Skeletal muscle tissue (tissue), 3 donors: ENCODE measurements at regions not wholly inside any gene's neighbourhood (a gene's known extent, or its start where the extent isn't known, plus 50 kb on each side); places are given as distances from the start of the nearest gene placed in this dataset.

Source experiments
- H3K27ac ChIP-seq: one replicate; pipeline ENCODE4 v1.7.0; 2013; ENCODE audit warnings: mild to moderate bottlenecking, low read depth, low read length, inconsistent platforms
- H3K27me3 ChIP-seq, 3 donors: one replicate each; pipeline ENCODE4 v1.7.0; 2013; ENCODE audit warnings: low read length in 3 of 3; ENCODE audit not compliant: control insufficient read depth in 3 of 3, insufficient read depth in 3 of 3
- H3K36me3 ChIP-seq, 3 donors: one replicate each; pipeline ENCODE4 v1.7.0; 2013; ENCODE audit warnings: low read length in 3 of 3; ENCODE audit not compliant: control insufficient read depth in 3 of 3, insufficient read depth in 3 of 3
- H3K4me1 ChIP-seq, 3 donors: one replicate each; pipeline ENCODE4 v1.7.0; 2013; ENCODE audit warnings: low read length in 3 of 3, mild to moderate bottlenecking in 3 of 3; ENCODE audit not compliant: control insufficient read depth in 3 of 3, insufficient read depth in 3 of 3
- H3K4me3 ChIP-seq, 3 donors: one replicate each; pipeline ENCODE4 v1.7.0; 2013; ENCODE audit warnings: low read length in 3 of 3
- H3K9ac ChIP-seq, 3 donors: one replicate each; pipeline ENCODE4 v1.7.0; 2013; ENCODE audit warnings: low read length in 3 of 3, mild to moderate bottlenecking in 3 of 3, moderate library complexity in 2 of 3, low read depth in 1 of 3
- H3K9me3 ChIP-seq, 3 donors: one replicate each; pipeline ENCODE4 v1.7.0; 2013; ENCODE audit warnings: low read length in 3 of 3; ENCODE audit not compliant: control insufficient read depth in 3 of 3
- donor health status: Osteomylitis.

DNA sequence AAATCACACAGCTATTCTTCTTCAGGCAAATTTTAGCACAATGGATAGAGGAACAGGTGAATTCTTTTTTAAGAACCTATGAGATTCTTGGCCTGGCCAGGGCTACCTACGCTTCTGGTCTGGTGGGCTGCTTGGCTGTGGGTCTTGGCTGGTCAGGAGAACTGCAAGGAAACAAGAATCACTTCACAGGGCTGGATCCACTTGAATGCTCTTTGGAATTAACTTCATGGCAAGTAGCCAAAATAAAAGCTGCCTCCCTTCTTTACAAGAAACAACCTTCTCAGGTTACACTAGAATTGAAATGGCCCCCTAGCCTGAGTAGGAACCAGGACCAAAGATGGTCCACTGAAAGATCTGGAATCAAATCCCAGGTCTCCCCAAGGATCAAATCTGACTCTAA lies 519.1 kb downstream of the IQCM start:
- Histone ChIP-seq H3K9ac (no peak overlapping the region), H3K36me3 (no peaks in the 10 kb centered on the region), H3K4me3 (no peak overlapping the region), H3K9me3 (no peaks in the 10 kb centered on the region), H3K27me3 (no peaks in the 10 kb centered on the region), H3K4me1 (no peaks in the 10 kb centered on the region), H3K27ac (no peak overlapping the region)

DNA sequence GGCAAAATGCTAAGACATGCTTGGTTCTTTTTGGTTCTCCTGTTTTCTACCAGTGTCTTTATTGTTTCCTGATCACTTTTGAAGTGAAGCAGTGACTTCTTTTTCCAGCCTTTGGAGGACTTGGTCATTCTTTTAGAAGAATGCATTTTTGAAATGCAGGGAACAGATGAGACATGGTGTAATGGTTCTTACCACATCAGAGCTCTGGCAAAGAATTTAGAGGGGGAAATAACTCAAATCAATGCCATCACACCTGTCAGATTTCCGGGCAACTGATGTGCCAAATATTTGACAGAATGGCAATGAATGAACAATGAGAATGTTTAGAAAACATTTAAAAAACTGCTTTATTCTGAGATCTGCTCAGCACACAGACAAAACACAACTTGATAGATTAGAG lies 519.6 kb downstream of the IQCM start:
- no peaks in the 10 kb centered on the region for H3K27me3 ChIP-seq
- no peaks in the 10 kb centered on the region for H3K4me1 ChIP-seq
- no peak overlapping the region for H3K27ac ChIP-seq
- H3K4me3 ChIP-seq, result no peak overlapping the region
- no peaks in the 10 kb centered on the region for H3K9me3 ChIP-seq
- H3K36me3 ChIP-seq, result no peaks in the 10 kb centered on the region
- H3K9ac ChIP-seq, result no peak overlapping the region

DNA sequence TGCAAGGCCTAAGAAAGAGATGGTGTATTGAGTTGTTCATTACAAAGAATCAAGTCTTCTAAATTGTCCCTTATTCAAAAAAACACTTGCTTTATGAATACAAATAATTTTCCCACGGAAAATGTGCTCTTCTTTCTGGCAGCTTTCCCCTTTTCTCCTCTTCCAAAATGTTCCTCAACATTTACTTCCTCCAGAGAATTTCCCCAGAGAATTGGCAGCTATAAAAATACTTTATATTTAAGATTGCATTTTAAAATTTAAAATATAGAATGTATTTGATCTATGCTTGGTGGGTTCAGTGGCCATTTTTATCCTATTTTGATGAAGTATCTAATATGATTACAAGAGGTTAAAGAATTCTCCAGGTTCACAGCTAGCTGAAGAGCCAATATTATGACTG lies 521.0 kb downstream of the IQCM start:
- Histone ChIP-seq H3K4me3 (no peak overlapping the region), H3K9me3 (no peaks in the 10 kb centered on the region), H3K27me3 (no peaks in the 10 kb centered on the region), H3K36me3 (no peaks in the 10 kb centered on the region), H3K9ac (no peak overlapping the region), H3K27ac (no peak overlapping the region), H3K4me1 (no peaks in the 10 kb centered on the region)

DNA sequence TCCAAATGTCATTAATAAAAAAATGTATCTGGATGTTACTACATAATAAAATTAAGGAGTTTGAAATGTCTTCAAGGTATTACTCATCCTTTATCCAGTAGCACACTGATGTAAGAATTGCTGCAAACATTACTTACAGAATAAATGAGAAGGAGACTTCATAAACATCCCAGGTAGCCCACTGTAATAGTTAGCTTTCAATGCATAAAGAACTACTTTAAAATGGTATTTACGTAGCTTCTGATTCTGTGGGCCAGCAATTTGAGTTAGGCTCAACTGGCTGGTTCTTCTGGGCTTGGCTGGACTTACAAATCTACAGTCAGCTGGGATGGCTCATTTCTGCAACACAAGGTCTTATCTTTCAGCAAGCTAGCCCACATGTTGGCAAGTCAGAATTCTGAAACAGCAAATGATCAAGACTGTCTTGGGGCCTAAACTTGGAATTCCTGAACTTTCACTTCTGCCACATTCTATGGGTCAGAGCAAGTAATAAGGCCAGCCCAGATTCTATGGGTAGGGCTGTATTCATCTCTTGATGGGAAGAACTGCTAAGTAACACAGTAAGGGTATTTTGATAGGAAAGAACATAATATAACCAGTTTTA lies 522.5 kb downstream of the IQCM start:
- Histone ChIP-seq H3K9me3 (no peaks in the 10 kb centered on the region), H3K36me3 (no peaks in the 10 kb centered on the region), H3K4me3 (no peak overlapping the region), H3K27me3 (no peaks in the 10 kb centered on the region), H3K9ac (no peak overlapping the region), H3K27ac (no peak overlapping the region), H3K4me1 (no peaks in the 10 kb centered on the region)

DNA sequence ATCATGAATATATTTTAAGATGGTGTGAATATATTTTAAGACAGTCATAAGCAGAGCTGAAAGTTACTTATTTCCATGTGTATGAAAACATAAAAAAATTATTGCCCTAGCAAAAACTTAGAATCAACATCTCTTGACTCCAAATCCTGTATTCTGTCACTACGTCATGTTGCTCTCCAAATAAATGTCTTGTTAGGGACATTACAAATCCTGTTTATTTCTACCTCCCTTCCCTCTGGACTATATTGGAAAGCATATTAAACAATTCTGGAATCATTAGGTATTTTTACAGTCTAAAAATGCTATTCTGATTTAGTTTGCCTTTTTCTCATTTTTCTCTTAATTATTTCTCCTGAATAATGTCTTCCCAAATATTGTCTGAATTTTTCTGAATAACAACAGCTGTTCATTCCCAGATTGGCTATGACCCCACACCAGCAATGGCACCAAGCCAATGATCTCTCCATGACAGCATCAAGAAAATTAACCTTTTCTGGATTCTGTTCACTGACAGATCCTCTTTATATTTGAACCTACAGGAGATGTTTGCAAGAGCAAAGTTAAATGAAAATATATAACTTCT lies 523.1 kb downstream of the IQCM start:
- Histone ChIP-seq H3K27ac (no peak overlapping the region), H3K27me3 (no peaks in the 10 kb centered on the region)

DNA sequence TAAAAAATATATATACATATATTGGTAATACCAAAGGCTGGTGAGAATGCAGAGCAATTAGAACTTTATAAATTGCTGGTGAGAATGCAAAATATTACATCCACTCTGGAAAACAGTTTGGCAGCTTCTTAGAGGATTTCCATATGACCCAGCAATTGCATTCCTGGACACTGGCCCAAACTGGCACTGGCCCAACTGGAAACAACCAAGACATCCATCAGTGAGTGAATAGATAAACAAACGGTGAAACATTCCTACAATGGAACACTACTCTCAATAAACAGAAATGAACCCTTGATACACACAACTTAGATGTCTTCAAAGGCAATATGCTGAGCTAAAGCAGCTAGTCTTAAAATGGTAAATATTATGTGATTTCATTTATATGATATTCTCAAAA lies 524.2 kb downstream of the IQCM start:
- Histone ChIP-seq H3K9me3 (no peaks in the 10 kb centered on the region), H3K27ac (no peak overlapping the region), H3K9ac (no peak overlapping the region), H3K36me3 (no peaks in the 10 kb centered on the region), H3K4me1 (no peaks in the 10 kb centered on the region), H3K4me3 (no peak overlapping the region), H3K27me3 (no peaks in the 10 kb centered on the region)

More for the DNA sequence above, 523.1 kb downstream of the IQCM start:
- H3K36me3 ChIP-seq, result no peaks in the 10 kb centered on the region
- H3K4me1 ChIP-seq, result no peaks in the 10 kb centered on the region
- H3K9me3 ChIP-seq, result no peaks in the 10 kb centered on the region
- H3K4me3 ChIP-seq, result no peak overlapping the region
- H3K9ac ChIP-seq, result no peak overlapping the region

DNA sequence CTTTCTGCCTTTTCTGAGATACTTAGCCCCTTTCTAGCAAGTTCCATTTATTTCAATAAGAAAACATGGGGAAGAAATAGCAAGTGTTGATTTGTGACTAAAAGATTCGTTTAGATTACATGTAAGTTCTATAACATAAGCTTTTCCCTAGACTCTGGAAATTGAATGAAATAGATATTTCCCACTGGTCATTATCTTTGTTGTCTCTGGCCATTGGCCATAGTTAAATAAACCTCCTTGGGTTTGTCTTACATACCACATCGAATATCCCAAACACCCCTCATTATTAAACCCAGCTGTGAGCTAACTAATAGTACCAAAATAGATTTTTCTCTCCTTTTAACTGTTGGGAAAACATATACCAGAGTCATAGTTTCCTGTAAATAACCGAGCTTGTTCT lies 534.8 kb downstream of the IQCM start:
- peaks cover 0 to 5% (median 0%) of the 10 kb centered on the region in 3 donors for H3K4me1 ChIP-seq
- H3K27ac ChIP-seq, result no peak overlapping the region
- no peak overlapping the region for H3K9ac ChIP-seq
- no peak overlapping the region for H3K4me3 ChIP-seq
- no peaks in the 10 kb centered on the region for H3K36me3 ChIP-seq
- H3K9me3 ChIP-seq, result no peaks in the 10 kb centered on the region
- H3K27me3 ChIP-seq, result no peaks in the 10 kb centered on the region

DNA sequence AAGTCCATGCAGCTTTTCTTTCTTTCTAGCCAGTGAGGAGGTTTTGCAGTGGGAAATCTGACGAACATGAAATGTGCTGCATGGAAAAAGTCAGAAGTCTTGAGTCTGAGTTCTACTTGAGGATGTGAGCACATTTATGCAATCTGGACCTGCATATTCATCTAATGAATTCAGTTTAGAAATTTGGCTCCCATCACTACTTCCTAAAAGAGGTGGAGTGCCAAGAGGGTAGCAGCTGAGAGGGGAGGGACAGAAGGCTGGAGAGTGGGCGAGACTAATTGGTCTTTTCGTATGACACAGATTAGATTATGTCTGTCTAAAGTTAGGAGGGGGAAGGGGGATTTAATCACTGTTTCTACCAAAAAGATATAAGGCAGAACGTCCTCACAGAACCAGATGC lies 535.9 kb downstream of the IQCM start:
- Histone ChIP-seq H3K27me3 (no peaks in the 10 kb centered on the region), H3K4me3 (no peak overlapping the region), H3K9ac (no peak overlapping the region), H3K9me3 (peaks cover 0 to 3% (median 0%) of the 10 kb centered on the region in 3 donors), H3K4me1 (peaks cover 0 to 5% (median 0%) of the 10 kb centered on the region in 3 donors), H3K27ac (no peak overlapping the region), H3K36me3 (no peaks in the 10 kb centered on the region)

DNA sequence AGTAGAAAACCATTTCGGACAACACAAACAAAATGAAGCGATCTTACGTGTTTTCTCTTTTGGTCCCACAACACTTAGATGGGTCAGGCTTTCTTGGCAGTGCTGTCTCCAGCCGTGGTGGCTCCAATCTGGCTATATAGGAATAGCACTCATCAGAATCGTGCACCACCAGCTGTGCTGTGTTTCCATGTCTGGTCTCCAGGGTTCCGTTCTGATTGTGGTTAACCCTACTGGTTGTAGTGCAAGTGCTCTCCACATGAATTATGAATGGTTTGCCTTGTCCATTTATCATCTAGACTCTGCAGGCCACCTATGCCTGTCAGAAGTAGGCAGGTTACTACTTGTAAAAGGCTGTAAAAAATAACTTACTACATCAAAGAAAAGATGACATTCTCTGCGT lies 536.3 kb downstream of the IQCM start:
- Histone ChIP-seq H3K4me3 (no peak overlapping the region), H3K27ac (no peak overlapping the region), H3K9me3 (peaks cover 0 to 3% (median 0%) of the 10 kb centered on the region in 3 donors), H3K36me3 (no peaks in the 10 kb centered on the region), H3K9ac (no peak overlapping the region), H3K27me3 (no peaks in the 10 kb centered on the region), H3K4me1 (peaks cover 0 to 5% (median 0%) of the 10 kb centered on the region in 3 donors)

DNA sequence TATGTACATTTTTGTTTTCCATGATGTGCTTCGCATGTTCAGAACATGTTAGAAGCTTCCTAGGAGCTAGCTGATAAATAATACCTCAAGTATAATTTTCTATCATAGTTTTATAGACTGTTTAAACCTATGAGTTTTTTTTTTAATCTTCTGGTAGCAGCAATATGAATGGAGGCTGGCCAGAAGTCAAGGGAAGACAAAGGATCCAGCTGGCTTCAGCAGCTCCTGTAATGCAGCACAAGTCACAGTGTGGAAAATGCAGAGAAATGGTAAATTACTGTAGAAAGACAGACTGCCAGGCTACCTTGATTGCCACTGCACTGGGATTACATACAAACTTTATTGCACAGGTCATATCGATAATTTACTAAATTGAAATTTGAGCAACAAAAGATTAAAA lies 537.9 kb downstream of the IQCM start:
- Histone ChIP-seq H3K4me3 (no peak overlapping the region), H3K9ac (no peak overlapping the region), H3K27me3 (no peaks in the 10 kb centered on the region), H3K4me1 (peaks cover 0 to 5% (median 0%) of the 10 kb centered on the region in 3 donors), H3K36me3 (no peaks in the 10 kb centered on the region), H3K27ac (no peak overlapping the region), H3K9me3 (peaks cover 0 to 3% (median 0%) of the 10 kb centered on the region in 3 donors)
